K562 (cell line): ENCODE measurements at regions not wholly inside any gene's neighbourhood (a gene's known extent, or its start where the extent isn't known, plus 50 kb on each side); places are given as distances from the start of the nearest gene placed in this dataset.

ENCODE experiments used
- ATAC-seq: fragments of 200-7000 bp; cut with Tn5 transposase; 3 replicates; pipeline ENCODE4 v1.9.1; 2020; ENCODE audit warnings: moderate library complexity
- BruUV-seq: library from RNA; stranded (reverse); fragments of 400-500 nt; replicated peaks from 2 replicates; lab custom pipeline; 2021; lab: Mats Ljungman, UMichigan
- CTCF ChIA-PET: fragments of 300-600 bp; formaldehyde crosslinking; extraction: SDS; loops from one replicate; lab custom pipeline; 2021; ENCODE audit warnings: low intra/inter-chr PET ratio; lab: Yijun Ruan, JAX
- POLR2A ChIA-PET: fragments of 300-600, 350-650 bp; sonication (Branson Sonifier 250); formaldehyde crosslinking; extraction: SDS; loops from one replicate; lab custom pipeline; 2021; ENCODE audit warnings: antibody characterized with exemption, inconsistent platforms; lab: Yijun Ruan, JAX
- DNase-seq, 4 experiments: peaks; one replicate each; pipeline versions ENCODE4 v3.0.0 to v3.0.0-alpha.2; 2011 to 2018; ENCODE audit warnings: low spot score in 3 of 4, mixed read lengths in 3 of 4; ENCODE audit errors: extremely low read depth in 1 of 4
- FAIRE-seq: peaks from 2 replicates; lab custom pipeline; 2011; peaks lifted over from hg19 to GRCh38; lab: Jason Lieb, UNC
- H2AFZ ChIP-seq: 2 replicates; pipeline ENCODE4 v1.6.0; 2011; ENCODE audit warnings: low read depth, low read length, control low read depth, inconsistent platforms
- H3K27ac ChIP-seq: fragments of 200-600 bp; 3 replicates; pipeline ENCODE4 v1.8.0; 2011; ENCODE audit warnings: low read depth, mild to moderate bottlenecking, control low read depth, inconsistent platforms, low read length, moderate library complexity, mixed read lengths; ENCODE audit errors: extremely low read depth
- H3K27me3 ChIP-seq, 2 experiments: fragments of 300-600 bp in 1 of 2; 2 replicates in 1 of 2; 3 replicates in 1 of 2; pipeline versions ENCODE4 v1.6.0 to v1.8.0; 2011; ENCODE audit warnings: inconsistent platforms in 2 of 2, low read length in 2 of 2, mild to moderate bottlenecking in 1 of 2, mixed read lengths in 1 of 2, moderate library complexity in 1 of 2; ENCODE audit not compliant: control insufficient read depth in 2 of 2, insufficient read depth in 2 of 2
- H3K36me3 ChIP-seq: fragments of 300-600 bp; 3 replicates; pipeline ENCODE4 v1.8.0; 2011; ENCODE audit warnings: mild to moderate bottlenecking, low read length, inconsistent platforms; ENCODE audit not compliant: control insufficient read depth, insufficient read depth
- H3K4me1 ChIP-seq, 2 experiments: fragments of 200-600 bp in 1 of 2; replicated peaks in 1 of 2; 2 replicates in 1 of 2; 3 replicates in 1 of 2; pipeline versions ENCODE4 v1.5.1 to v1.8.0; 2011; ENCODE audit warnings: inconsistent platforms in 2 of 2, low read length in 2 of 2, mild to moderate bottlenecking in 1 of 2, mixed read lengths in 1 of 2, moderate library complexity in 1 of 2; ENCODE audit not compliant: control insufficient read depth in 2 of 2, insufficient read depth in 2 of 2
- H3K4me2 ChIP-seq: 2 replicates; pipeline ENCODE4 v1.6.1; 2011; ENCODE audit warnings: low read length, control low read depth, inconsistent platforms, mixed read lengths; ENCODE audit not compliant: insufficient read depth
- H3K4me3 ChIP-seq: fragments of 200-600 bp; sonication (generic), shearing (Covaris generic); 2 replicates; pipeline ENCODE4 v1.5.1; 2016; ENCODE audit warnings: control low read depth, inconsistent platforms
- H3K79me2 ChIP-seq: fragments of 200-600 bp; 3 replicates; pipeline ENCODE4 v1.8.0; 2011; ENCODE audit warnings: low read length, inconsistent platforms; ENCODE audit not compliant: control insufficient read depth, insufficient read depth
- H3K9ac ChIP-seq, 2 experiments: 2 replicates each; pipeline versions ENCODE4 v1.6.0 to v1.6.1; 2011; ENCODE audit warnings: low read depth in 2 of 2, low read length in 2 of 2, control low read depth in 1 of 2, inconsistent platforms in 1 of 2, mild to moderate bottlenecking in 1 of 2, mixed read lengths in 1 of 2; ENCODE audit not compliant: insufficient read depth in 1 of 2
- H3K9me1 ChIP-seq: one replicate; pipeline ENCODE4 v1.6.0; 2011; ENCODE audit warnings: inconsistent platforms, mild to moderate bottlenecking, low read length, moderate library complexity; ENCODE audit not compliant: control insufficient read depth, insufficient read depth
- H3K9me3 ChIP-seq: replicated peaks from 2 replicates; pipeline ENCODE4 v1.5.1; 2011; ENCODE audit warnings: low read depth, low read length, inconsistent platforms; ENCODE audit not compliant: control insufficient read depth, insufficient read depth
- H4K20me1 ChIP-seq: replicated peaks from 2 replicates; pipeline ENCODE4 v1.6.1; 2011; ENCODE audit warnings: low read length, inconsistent platforms, mixed read lengths; ENCODE audit not compliant: control insufficient read depth, insufficient read depth
- DACH1 ChIP-seq: fragments of 450-650 bp; IDR thresholded peaks from 2 replicates; pipeline ENCODE4 v1.6.1; 2018; ENCODE audit not compliant: partially characterized antibody
- EP400 ChIP-seq: fragments of 450-650 bp; IDR thresholded peaks from 2 replicates; pipeline ENCODE4 v1.6.1; 2017; ENCODE audit warnings: antibody characterized with exemption, mild to moderate bottlenecking, moderate library complexity
- HMG20B ChIP-seq: fragments of 250-450 bp; sonication (Bioruptor Pico); IDR thresholded peaks from 2 replicates; pipeline ENCODE4 v1.5.0; 2021; ENCODE audit warnings: mild to moderate bottlenecking
- JUND ChIP-seq, 2 experiments: IDR thresholded peaks; 2 replicates in 1 of 2; 3 replicates in 1 of 2; pipeline ENCODE4 v1.6.1; 2011; ENCODE audit warnings: borderline replicate concordance in 2 of 2, low read depth in 2 of 2, low read length in 2 of 2, improper control_type of control experiment in 1 of 2, missing biosample characterization in 1 of 2, missing genetic modification characterization in 1 of 2, missing genetic modification reagents in 1 of 2
- NFIX ChIP-seq: fragments of 250-450 bp; sonication (Bioruptor Pico); IDR thresholded peaks from 2 replicates; pipeline ENCODE4 v1.4.0; 2020; ENCODE audit warnings: low read depth, mild to moderate bottlenecking, moderate library complexity
- POLR2H ChIP-seq: IDR thresholded peaks from 2 replicates; pipeline ENCODE4 v1.6.1; 2016; ENCODE audit warnings: missing genetic modification characterization, low read depth, mild to moderate bottlenecking, control low read depth, missing compliant biosample characterization, moderate library complexity
- SOX6 ChIP-seq: fragments of 450-650 bp; IDR thresholded peaks from 2 replicates; pipeline ENCODE4 v1.6.1; 2014; ENCODE audit warnings: mild to moderate bottlenecking
- TRIM28 ChIP-seq: fragments of 450-650 bp; IDR thresholded peaks from 2 replicates; pipeline ENCODE4 v1.6.1; 2017
- UBTF ChIP-seq, 2 experiments: IDR thresholded peaks; 2 replicates each; pipeline ENCODE4 v1.6.1; 2012; ENCODE audit warnings: improper control_type of control experiment in 2 of 2, low read depth in 2 of 2, low read length in 2 of 2, borderline replicate concordance in 1 of 2
- ZBTB40 ChIP-seq, 2 experiments: fragments of 450-650 bp in 1 of 2; sonication (generic) in 1 of 2; formaldehyde crosslinking in 1 of 2; IDR thresholded peaks; 2 replicates each; pipeline versions ENCODE4 v1.7.1 to v1.9.0; 2016 to 2022; ENCODE audit warnings: inconsistent platforms in 1 of 2, mild to moderate bottlenecking in 1 of 2, missing genetic modification reagents in 1 of 2
- WGBS: fragments of 100-300 bp; shearing (Covaris generic); methylation state at CpG from one replicate; pipeline ENCODE4 v1.1.6; 2016; ENCODE audit warnings: low coverage, mixed read lengths; ENCODE audit not compliant: insufficient coverage; ENCODE audit errors: missing lambda C conversion rate; 5-methylcytosine and 5-hydroxymethylcytosine counted together
- in situ Hi-C: fragments of 300-500 bp; cut with MboI; formaldehyde crosslinking; loops from 4 replicates; pipeline ENCODE4 v1.15.0; 2018; ENCODE audit warnings: inconsistent platforms, mixed read lengths
- intact Hi-C: fragments of 100-400 bp; cut with micrococcal nuclease; formaldehyde crosslinking; loops from 2 replicates; pipeline ENCODE4 v1.14.2; 2022

GRCh38 chr11:23143022-23143421 is 282.7 kb upstream of the CCDC179 start (continued):
- TF ChIP-seq ZBTB40 (IDR thresholded peaks at IDR 0.05), result no peak
- TF ChIP-seq ZBTB40 (CRISPR knock-in tag; IDR thresholded peaks at IDR 0.05), result no peak

- FAIRE-seq, result no peak
- TF ChIP-seq NFIX (CRISPR knock-in tag) (no peak), POLR2H (tag) (no peak), UBTF (IDR thresholded peaks at IDR 0.05; ENCODE audit: borderline replicate concordance in 1 of 2, low read depth in 2 of 2, low read length in 2 of 2) (no peak), EP400 (no peak), TRIM28 (no peak), SOX6 (no peak), JUND (IDR thresholded peaks at IDR 0.05; ENCODE audit: borderline replicate concordance, low read depth, low read length) (no peak), JUND (tag; IDR thresholded peaks at IDR 0.05; ENCODE audit: borderline replicate concordance, low read depth, low read length) (no peak), DACH1 (no peak), HMG20B (no peak)
These were observed 291.5 kb upstream of the CCDC179 start for GRCh38 chr11:23151819-23152218.

More at GRCh38 chr11:23151819-23152218, 291.5 kb upstream of the CCDC179 start:
- H2AFZ ChIP-seq, result no peak overlapping the region
- no peak overlapping the region for H3K4me3 ChIP-seq
- no peaks in the 10 kb centered on the region for H3K79me2 ChIP-seq
- H3K27ac ChIP-seq, result no peak overlapping the region
- no peak for ATAC-seq
- in situ Hi-C loops (no loop called here), intact Hi-C loops (no loop called here)
- no peaks in the 10 kb centered on the region for H3K36me3 ChIP-seq
- no peaks in the 10 kb centered on the region; the same call in 1 of the 2 replicates for H3K9me3 ChIP-seq
- no peaks in the 10 kb centered on the region for H3K4me1 ChIP-seq
- H3K9me1 ChIP-seq, result no peaks in the 10 kb centered on the region
- ChIA-PET POLR2A (no interaction called here), CTCF (no interaction called here)
- H3K4me2 ChIP-seq, result no peak overlapping the region
- H3K9ac ChIP-seq, result no peak overlapping the region
- H3K27me3 ChIP-seq, result no peaks in the 10 kb centered on the region
- no peaks in the 10 kb centered on the region for H4K20me1 ChIP-seq
- 0% methylated on average over 2 of the region's 2 CpGs for WGBS
- no TSS peak for BruUV-seq
- DNase-seq, result no peak
